Activated naive CD8-positive, alpha-beta T cell treated with anti-CD3 and anti-CD28 coated beads, Interleukin-2, amount 50 U/mL, for 24 hours (primary cell): ENCODE measurements at regions not wholly inside any gene's neighbourhood (a gene's known extent, or its start where the extent isn't known, plus 50 kb on each side); places are given as distances from the start of the nearest gene placed in this dataset.
"Not testable (repeated sequence)": the region's sequence is repeated elsewhere in the genome, so short reads cannot be mapped to it uniquely, and the experiment has no call there.

Experiments used
- ATAC-seq: fragments of 150-1000 bp; cut with Tn5 transposase; one replicate; pipeline ENCODE4 v1.10.0; 2021
- DNase-seq: peaks from one replicate; pipeline ENCODE4 v3.0.0; 2021
- H3K27ac Mint-ChIP-seq: one replicate; pipeline ENCODE4 v1.8.0; 2021; ENCODE audit warnings: mild to moderate bottlenecking, mixed read lengths
- H3K27me3 Mint-ChIP-seq: one replicate; pipeline ENCODE4 v1.8.0; 2021; ENCODE audit warnings: mixed read lengths
- H3K36me3 Mint-ChIP-seq: one replicate; pipeline ENCODE4 v1.8.0; 2021; ENCODE audit warnings: low read depth, mixed read lengths
- H3K4me1 Mint-ChIP-seq: one replicate; pipeline ENCODE4 v1.8.0; 2021; ENCODE audit warnings: mixed read lengths
- H3K4me3 Mint-ChIP-seq: one replicate; pipeline ENCODE4 v1.8.0; 2021; ENCODE audit warnings: mild to moderate bottlenecking, moderate library complexity, mixed read lengths
- H3K9me3 Mint-ChIP-seq: one replicate; pipeline ENCODE4 v1.8.0; 2021; ENCODE audit warnings: mixed read lengths

DNA sequence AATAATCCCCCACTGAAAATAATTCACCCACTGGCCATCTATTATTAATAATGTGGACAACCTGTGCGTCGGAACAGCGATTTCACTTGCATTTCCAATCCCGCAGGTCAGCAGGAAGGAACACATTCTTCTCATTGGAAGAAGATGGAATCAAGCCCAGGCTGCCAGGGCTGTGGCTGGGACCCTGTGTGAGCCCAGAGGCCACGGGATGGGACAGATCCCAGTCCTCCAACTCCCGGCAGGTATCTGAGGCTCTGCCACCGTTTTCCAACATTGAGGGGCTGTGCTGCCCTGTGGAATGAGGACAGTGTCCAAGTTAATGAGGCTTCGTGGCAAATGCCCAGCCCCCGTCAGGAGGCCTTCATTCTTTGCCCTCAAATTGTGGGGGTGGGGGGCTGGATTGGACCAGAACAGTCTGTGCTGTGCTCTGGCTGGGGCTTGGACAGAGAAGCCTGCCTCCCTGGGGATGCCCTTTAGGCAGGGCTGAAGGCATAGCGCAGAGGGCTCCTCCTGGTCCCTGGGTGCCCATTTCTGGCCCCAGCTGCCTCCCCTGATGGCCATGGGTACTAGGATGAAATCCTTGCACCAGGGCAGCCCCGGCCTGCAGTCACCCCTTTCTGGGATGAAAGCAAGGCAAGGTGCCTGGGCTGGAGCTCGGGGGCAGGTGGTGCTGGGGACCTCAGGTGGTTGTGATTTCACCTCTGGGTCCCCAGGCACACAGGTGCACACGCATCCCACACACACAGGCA lies 195.0 kb upstream of the PPP1R26 start:
- no peaks in the 10 kb centered on the region for H3K36me3 Mint-ChIP-seq
- DNase-seq (no peak), ATAC-seq (no peak)
- H3K4me1 Mint-ChIP-seq: no peaks in the 10 kb centered on the region
- peaks cover 3% of the 10 kb centered on the region for H3K9me3 Mint-ChIP-seq
- no peak overlapping the region for H3K4me3 Mint-ChIP-seq
- H3K27me3 Mint-ChIP-seq: peaks cover 8% of the 10 kb centered on the region
- H3K27ac Mint-ChIP-seq: no peak overlapping the region

DNA sequence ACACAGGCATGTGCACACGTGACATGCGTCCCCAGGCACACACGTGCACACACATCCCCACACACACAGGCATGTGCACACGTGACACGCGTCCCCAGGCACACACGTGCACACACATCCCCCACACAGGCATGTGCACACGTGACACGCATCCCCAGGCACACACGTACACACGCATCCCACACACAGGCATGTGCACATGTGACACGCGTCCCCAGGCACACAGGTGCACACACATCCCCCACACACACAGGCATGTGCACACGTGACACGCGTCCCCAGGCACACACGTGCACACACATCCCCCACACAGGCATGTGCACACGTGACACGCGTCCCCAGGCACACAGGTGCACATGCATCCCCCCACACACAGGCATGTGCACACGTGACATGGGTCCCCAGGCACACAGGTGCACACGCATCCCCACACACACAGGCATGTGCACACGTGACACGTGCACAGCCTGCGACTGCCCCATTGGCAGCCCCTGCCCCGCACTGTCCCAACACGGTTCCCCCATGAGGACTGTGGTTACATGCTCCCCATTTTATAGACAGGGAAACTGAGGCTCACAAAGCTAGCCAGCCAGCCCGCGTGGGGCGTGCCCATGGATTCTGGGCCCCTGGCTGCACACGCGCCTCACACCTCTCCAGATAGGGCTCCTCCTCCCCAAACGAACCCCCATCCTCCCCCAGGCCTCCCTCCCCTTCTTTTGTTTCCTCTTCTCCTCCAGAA lies 193.2 kb upstream of the PPP1R26 start:
- H3K36me3 Mint-ChIP-seq, H3K27ac Mint-ChIP-seq, H3K4me1 Mint-ChIP-seq, H3K9me3 Mint-ChIP-seq, DNase-seq, H3K4me3 Mint-ChIP-seq, ATAC-seq: not testable (repeated sequence)
- H3K27me3 Mint-ChIP-seq: peaks cover 14% of the 10 kb centered on the region

DNA sequence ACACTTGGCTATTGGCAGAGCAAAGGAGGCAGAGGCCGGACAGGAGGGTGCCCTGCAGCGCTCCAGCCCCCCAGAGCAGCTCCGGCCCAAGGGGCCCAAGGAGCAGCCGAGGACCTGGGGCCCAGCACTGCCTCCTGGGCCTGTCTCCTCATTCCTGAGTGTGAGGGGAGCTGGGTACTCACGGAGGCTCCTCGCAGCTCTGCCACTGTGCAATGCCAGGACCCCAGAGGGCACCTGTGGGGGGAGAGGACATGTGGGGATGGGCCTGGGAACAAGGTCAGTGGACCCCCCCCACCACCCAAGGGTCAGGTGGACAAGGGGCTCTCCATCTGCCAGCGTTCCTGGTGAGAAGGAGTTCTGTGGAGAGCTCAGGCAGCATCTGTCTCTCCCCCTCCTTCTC lies 192.6 kb upstream of the PPP1R26 start:
- ATAC-seq: no peak
- no peaks in the 10 kb centered on the region for H3K4me1 Mint-ChIP-seq
- peaks cover 3% of the 10 kb centered on the region for H3K9me3 Mint-ChIP-seq
- no peaks in the 10 kb centered on the region for H3K36me3 Mint-ChIP-seq
- H3K27me3 Mint-ChIP-seq: peaks cover 15% of the 10 kb centered on the region
- H3K4me3 Mint-ChIP-seq: no peak overlapping the region
- no peak for DNase-seq
- peak overlapping the region; percentile 69 for H3K27ac Mint-ChIP-seq

DNA sequence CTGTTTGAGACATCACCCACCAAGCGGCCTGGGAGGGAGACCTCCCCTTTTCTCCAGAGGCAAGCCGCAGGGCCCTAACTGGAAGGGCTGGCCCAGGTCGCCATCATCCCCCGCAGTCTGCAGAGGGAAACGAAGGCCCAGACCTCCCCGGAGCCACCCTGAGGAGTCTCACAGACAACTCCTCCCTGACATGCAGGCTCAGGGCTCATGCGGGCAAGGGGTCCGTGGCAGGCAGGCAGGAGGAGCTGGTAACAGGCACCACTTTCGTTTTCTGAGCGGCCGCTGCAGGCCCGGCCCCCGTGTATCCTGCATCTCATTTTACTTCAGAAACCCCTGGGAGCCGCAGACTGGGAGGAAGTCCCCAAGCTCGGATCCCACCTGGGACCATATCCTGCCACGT lies 192.0 kb upstream of the PPP1R26 start:
- ATAC-seq: no peak

DNA sequence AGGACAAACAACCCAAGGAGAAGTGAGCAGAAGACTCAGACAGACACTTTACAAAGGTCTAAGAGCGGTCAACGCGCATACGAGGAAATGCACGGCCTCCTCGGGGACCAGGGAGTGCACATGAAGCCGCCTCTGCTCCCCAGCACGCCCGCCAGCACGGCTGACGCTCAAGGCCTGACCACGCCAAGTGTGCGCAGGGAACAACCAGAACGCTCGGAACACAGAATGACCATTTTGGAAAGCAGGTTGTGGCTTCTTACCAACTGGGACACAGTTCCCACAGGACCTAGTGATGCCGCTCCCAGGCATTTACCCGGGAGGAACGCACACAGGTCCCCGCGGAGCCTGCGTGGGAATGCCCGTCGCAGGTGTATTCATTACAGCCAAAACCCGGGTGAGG lies 191.5 kb upstream of the PPP1R26 start:
- no peak overlapping the region for H3K4me3 Mint-ChIP-seq
- no peak overlapping the region for H3K27ac Mint-ChIP-seq
- no peaks in the 10 kb centered on the region for H3K36me3 Mint-ChIP-seq
- peaks cover 15% of the 10 kb centered on the region for H3K27me3 Mint-ChIP-seq
- no peaks in the 10 kb centered on the region for H3K4me1 Mint-ChIP-seq
- H3K9me3 Mint-ChIP-seq: peaks cover 3% of the 10 kb centered on the region
- no peak for DNase-seq
- no peak for ATAC-seq

More for the DNA sequence above, 192.0 kb upstream of the PPP1R26 start:
- no peak for DNase-seq
- Mint-ChIP-seq H3K27me3 (peaks cover 15% of the 10 kb centered on the region), H3K4me1 (no peaks in the 10 kb centered on the region), H3K9me3 (peaks cover 3% of the 10 kb centered on the region), H3K4me3 (no peak overlapping the region), H3K36me3 (no peaks in the 10 kb centered on the region), H3K27ac (no peak overlapping the region)

DNA sequence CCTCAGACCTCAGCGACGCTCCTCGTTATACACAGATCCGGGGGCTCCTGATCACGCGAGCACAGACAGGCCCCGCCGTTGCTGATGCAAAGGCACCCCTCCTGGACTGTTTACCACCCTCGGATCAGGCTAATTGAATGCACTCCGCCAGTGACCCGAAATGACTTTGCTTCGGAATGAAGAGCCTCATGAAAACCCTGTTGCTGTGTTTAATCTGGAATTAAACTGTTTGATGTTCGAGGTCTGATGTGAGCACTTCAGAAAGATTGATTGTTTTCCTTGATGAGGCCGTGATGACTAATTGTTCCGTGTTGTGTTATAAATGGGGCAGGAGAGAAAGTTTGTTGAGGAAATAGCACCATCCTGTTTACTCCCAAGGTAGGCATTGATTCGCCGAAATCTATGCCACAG lies 190.5 kb upstream of the PPP1R26 start:
- H3K4me3 Mint-ChIP-seq: no peak overlapping the region
- H3K36me3 Mint-ChIP-seq: no peaks in the 10 kb centered on the region
- no peaks in the 10 kb centered on the region for H3K4me1 Mint-ChIP-seq
- DNase-seq (no peak), ATAC-seq (no peak)
- H3K27me3 Mint-ChIP-seq: peaks cover 15% of the 10 kb centered on the region
- peaks cover 3% of the 10 kb centered on the region for H3K9me3 Mint-ChIP-seq
- no peak overlapping the region for H3K27ac Mint-ChIP-seq

DNA sequence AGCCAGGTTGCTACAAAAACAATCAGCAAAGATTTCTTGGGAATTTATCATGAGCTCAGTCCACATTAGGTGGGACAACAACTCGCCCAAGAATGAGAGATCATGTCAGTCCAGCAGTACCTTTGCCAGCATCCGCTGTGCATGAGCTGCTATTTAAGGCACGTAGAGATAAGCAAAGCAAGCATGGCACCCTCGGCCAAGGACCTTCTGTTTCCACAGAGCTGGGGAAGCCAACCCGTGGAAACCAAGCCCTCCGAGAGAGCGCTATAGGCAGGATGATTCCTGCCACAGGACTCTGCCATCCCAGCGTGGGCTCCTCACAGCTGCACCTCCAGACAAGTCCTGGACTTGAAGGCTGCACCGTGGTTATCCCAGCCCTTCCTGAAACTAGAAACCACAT lies 189.5 kb upstream of the PPP1R26 start:
- Mint-ChIP-seq H3K4me3 (no peak overlapping the region), H3K27me3 (peaks cover 15% of the 10 kb centered on the region), H3K27ac (no peak overlapping the region), H3K36me3 (no peaks in the 10 kb centered on the region), H3K9me3 (peaks cover 3% of the 10 kb centered on the region), H3K4me1 (no peaks in the 10 kb centered on the region)
- no peak for ATAC-seq
- DNase-seq: no peak

DNA sequence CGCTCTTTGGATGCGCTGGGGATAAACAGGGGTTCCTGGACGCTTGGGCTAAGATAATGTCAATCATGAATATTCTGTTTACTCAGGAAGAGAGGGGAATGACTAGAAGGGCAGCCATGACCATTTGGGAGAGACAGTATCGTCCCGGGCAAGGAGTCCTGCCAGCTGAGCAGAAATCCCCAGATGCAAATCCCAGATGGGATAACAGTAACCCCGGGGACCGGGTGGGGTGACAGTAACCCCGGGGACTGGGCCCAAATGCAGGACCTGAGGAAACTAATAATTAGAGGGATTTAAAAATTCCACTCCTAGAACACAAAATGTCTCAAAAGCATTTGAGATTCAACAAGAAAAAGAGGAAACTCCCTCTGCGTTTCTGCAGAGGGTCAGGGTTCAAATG lies 189.0 kb upstream of the PPP1R26 start:
- DNase-seq: no peak
- Mint-ChIP-seq H3K36me3 (no peaks in the 10 kb centered on the region), H3K9me3 (peaks cover 3% of the 10 kb centered on the region), H3K27me3 (peaks cover 15% of the 10 kb centered on the region), H3K27ac (no peak overlapping the region), H3K4me1 (no peaks in the 10 kb centered on the region), H3K4me3 (no peak overlapping the region)
- no peak for ATAC-seq

DNA sequence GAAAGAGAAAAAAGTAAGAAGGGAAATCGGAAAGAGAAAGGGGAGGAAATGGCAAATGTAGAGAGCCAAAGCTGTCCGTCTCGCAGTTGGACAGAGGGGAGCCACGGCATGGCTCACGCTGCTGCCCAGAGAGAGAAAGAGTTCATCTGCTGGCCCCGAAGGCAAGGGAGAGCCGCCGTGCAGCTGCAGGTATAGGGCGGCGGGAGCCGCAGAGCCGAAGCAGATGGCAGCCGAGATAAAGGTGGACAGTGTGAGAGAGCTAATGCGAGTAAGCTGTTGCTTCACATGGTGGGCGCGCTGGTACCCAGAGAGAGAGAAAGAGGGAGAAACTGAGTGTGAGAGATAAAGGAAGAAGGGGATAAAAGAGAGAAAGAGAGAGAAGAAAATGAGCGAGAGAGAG lies 188.4 kb upstream of the PPP1R26 start:
- DNase-seq: no peak
- no peak overlapping the region for H3K27ac Mint-ChIP-seq

DNA sequence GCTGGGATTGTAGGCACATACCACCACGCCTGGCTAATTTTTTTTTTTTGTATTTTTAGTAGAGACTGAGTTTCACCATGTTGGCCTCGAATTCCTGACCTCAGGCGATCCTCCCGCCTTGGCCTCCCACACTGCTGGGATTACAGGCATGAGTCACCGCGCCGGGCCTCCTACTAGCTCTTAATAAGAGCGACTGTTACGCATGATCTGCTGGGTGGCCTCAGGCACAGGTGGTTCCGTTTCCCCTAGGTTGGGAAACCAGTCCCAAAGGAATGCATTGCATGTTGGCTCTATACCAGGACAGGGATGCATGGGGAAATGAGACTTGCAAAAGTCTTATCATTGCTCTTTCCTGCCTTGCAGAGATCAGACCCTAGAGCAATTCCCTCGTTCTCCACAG lies 184.7 kb upstream of the PPP1R26 start:
- H3K4me1 Mint-ChIP-seq: no peaks in the 10 kb centered on the region
- no peak overlapping the region for H3K4me3 Mint-ChIP-seq
- no peak for ATAC-seq
- H3K36me3 Mint-ChIP-seq: no peaks in the 10 kb centered on the region
- H3K27me3 Mint-ChIP-seq: peaks cover 12% of the 10 kb centered on the region
- H3K27ac Mint-ChIP-seq: no peak overlapping the region
- H3K9me3 Mint-ChIP-seq: no peaks in the 10 kb centered on the region
- DNase-seq: no peak

More for the DNA sequence above, 188.4 kb upstream of the PPP1R26 start:
- Mint-ChIP-seq H3K9me3 (peaks cover 3% of the 10 kb centered on the region), H3K4me1 (no peaks in the 10 kb centered on the region), H3K36me3 (no peaks in the 10 kb centered on the region), H3K4me3 (no peak overlapping the region), H3K27me3 (peaks cover 15% of the 10 kb centered on the region)
- no peak for ATAC-seq

DNA sequence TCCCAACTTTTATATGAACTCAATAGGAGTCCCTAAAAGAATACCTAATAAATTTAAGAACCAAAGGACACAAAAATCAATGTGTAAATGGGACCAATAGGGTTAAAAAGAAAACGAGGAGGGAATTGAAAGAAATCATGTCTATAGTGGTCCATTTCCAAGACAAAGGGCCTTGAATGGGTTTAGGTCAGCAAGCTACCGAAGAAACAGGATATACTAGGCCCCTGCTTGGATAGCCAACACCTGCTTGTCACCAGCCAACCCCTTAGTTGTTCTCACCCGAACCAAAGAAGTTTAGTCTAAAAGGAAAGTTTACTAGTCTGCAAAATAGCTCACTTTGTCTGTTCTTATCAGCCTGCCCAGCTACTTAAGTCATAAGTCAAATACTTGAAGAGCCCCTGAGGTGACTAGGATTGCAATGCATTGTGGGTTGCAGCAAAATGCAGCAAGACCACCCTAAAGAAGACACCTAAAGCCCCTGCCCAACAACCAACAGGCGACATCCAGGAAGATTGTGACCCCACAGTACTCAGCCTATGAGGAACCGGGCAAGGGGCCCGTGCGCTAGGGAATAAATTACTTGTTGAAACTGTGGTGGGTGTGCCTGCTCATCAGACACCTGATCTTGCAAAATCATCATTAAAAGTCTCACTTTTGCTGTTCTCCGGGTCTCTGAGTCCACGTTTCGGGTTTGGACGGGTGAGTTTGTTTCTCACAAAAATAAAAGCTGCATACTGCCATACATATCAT lies 183.9 kb upstream of the PPP1R26 start:
- H3K36me3 Mint-ChIP-seq: no peaks in the 10 kb centered on the region
- H3K4me1 Mint-ChIP-seq: no peaks in the 10 kb centered on the region
- H3K27me3 Mint-ChIP-seq: peaks cover 10% of the 10 kb centered on the region
- ATAC-seq (no peak), DNase-seq (no peak)
- no peaks in the 10 kb centered on the region for H3K9me3 Mint-ChIP-seq
- H3K4me3 Mint-ChIP-seq: no peak overlapping the region
- no peak overlapping the region for H3K27ac Mint-ChIP-seq

DNA sequence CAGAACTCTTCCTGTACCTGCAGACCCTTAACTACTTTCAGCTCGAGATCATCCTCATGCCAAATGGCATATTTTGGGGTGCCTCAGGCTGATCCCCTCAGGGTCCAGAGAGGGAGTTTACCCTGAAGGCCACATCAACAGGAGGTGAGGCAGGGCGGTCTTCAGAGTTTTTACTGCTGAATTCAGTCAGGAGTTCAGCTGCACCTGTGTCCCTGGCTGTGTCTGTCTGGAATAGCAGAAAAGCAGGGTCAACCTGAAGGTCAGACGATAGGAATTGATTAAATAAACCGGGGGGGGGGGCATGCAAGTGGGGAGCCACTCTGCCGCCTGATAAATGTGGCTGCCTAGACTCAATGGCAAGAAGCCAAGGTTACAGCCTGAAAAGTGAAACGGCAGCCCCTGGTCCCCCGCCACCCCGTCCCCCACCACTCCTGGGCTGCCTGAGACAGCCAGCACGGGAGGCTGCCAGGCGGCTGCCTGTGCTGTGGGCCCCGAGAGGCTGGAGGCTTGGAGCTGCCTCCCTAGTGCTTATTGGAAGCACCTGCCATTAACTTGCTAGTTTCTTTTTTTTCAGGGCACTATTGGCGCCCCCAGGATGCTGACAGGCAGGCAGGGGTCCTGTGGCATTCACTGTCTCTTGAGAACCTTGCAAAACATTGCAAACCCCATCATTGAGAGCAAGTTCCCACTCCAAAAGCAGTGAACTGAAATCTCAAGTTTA lies 182.7 kb upstream of the PPP1R26 start:
- no peak for ATAC-seq
- no peaks in the 10 kb centered on the region for H3K9me3 Mint-ChIP-seq
- no peak overlapping the region for H3K27ac Mint-ChIP-seq

DNA sequence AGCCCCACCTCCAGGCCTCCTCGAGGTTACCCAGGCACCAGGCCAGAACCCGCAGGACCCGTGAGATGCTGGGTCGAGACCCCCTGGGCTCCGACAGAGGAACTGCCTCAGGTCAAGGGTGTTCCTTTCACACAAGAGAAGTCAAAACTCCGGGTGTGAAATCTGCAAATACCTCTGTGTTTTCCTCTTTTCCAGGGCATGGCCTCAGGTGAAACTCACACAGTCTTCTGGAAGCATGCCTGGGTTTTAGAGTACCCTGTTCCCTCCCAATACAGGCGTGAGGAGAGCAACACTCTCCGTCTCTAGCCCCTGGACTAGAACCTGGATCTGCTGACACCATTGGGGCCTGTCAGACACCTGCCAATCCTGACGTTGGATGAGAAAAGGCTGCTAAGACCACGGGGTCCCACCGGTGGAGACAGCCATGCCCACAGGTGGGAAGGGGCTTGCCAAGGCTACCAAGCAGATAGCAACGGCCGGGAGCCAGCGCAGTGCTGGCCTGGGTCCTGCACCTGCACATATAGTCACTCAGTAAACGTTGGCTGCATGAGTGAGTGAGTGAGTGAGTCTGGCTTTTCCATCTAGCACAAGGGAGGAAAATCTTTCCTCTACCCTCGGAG lies 182.0 kb upstream of the PPP1R26 start:
- Mint-ChIP-seq H3K4me1 (no peaks in the 10 kb centered on the region), H3K27ac (no peak overlapping the region), H3K36me3 (no peaks in the 10 kb centered on the region), H3K27me3 (peaks cover 7% of the 10 kb centered on the region), H3K9me3 (no peaks in the 10 kb centered on the region), H3K4me3 (no peak overlapping the region)
- DNase-seq: no peak
- ATAC-seq: no peak

More for the DNA sequence above, 182.7 kb upstream of the PPP1R26 start:
- Mint-ChIP-seq H3K4me1 (no peaks in the 10 kb centered on the region), H3K27me3 (peaks cover 7% of the 10 kb centered on the region), H3K4me3 (no peak overlapping the region), H3K36me3 (no peaks in the 10 kb centered on the region)
- DNase-seq: no peak

DNA sequence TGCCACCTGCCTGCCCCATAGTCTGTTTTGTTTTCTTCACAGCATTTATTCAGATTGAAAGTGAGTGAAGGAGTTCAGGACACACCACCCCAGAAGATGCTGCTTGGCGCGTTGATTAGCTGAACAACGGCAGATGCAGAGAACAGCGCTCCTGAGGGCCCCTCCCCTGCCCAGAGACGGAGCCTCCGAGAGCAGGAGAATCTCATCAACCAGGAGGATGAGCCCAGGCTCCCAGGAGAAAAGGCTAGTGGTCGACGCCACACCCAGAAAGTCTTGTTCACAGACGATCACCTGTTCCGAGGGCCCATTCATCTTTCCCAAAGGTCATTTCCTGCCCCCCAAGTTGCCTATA lies 180.4 kb upstream of the PPP1R26 start:
- no peaks in the 10 kb centered on the region for H3K36me3 Mint-ChIP-seq
- H3K9me3 Mint-ChIP-seq: peaks cover 5% of the 10 kb centered on the region
- ATAC-seq (no peak), DNase-seq (no peak)
- H3K27ac Mint-ChIP-seq: no peak overlapping the region
- H3K4me3 Mint-ChIP-seq: no peak overlapping the region
- H3K27me3 Mint-ChIP-seq: peaks cover 12% of the 10 kb centered on the region
- no peaks in the 10 kb centered on the region for H3K4me1 Mint-ChIP-seq
